ENCODE measurements at regions not wholly inside any gene's neighbourhood (a gene's known extent, or its start where the extent isn't known, plus 50 kb on each side); places are given as distances from the start of the nearest gene placed in this dataset.

- Histone ChIP-seq H3K27me3 (ENCODE audit: insufficient read depth, poor library complexity, severe bottlenecking) (no peaks in the 10 kb centered on the region), H3K27ac (replicated peaks) (no peak overlapping the region), H3K4me3 (replicated peaks; ENCODE audit: insufficient read depth, low read length) (no peak overlapping the region)
- TF ChIP-seq, protein P1, sequence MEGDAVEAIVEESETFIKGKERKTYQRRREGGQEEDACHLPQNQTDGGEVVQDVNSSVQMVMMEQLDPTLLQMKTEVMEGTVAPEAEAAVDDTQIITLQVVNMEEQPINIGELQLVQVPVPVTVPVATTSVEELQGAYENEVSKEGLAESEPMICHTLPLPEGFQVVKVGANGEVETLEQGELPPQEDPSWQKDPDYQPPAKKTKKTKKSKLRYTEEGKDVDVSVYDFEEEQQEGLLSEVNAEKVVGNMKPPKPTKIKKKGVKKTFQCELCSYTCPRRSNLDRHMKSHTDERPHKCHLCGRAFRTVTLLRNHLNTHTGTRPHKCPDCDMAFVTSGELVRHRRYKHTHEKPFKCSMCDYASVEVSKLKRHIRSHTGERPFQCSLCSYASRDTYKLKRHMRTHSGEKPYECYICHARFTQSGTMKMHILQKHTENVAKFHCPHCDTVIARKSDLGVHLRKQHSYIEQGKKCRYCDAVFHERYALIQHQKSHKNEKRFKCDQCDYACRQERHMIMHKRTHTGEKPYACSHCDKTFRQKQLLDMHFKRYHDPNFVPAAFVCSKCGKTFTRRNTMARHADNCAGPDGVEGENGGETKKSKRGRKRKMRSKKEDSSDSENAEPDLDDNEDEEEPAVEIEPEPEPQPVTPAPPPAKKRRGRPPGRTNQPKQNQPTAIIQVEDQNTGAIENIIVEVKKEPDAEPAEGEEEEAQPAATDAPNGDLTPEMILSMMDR (IDR thresholded peaks at IDR 0.05; ENCODE audit: insufficient read depth, low read length): no peak
- no peak for TF ChIP-seq SPI1 (IDR thresholded peaks at IDR 0.05; ENCODE audit: borderline replicate concordance, low read depth)
- TF ChIP-seq GABPA (IDR thresholded peaks at IDR 0.05; ENCODE audit: low read depth): no peak
- TF ChIP-seq POLR2AphosphoS5 (IDR thresholded peaks at IDR 0.05; ENCODE audit: low read depth): no peak
- TF ChIP-seq, protein P2, sequence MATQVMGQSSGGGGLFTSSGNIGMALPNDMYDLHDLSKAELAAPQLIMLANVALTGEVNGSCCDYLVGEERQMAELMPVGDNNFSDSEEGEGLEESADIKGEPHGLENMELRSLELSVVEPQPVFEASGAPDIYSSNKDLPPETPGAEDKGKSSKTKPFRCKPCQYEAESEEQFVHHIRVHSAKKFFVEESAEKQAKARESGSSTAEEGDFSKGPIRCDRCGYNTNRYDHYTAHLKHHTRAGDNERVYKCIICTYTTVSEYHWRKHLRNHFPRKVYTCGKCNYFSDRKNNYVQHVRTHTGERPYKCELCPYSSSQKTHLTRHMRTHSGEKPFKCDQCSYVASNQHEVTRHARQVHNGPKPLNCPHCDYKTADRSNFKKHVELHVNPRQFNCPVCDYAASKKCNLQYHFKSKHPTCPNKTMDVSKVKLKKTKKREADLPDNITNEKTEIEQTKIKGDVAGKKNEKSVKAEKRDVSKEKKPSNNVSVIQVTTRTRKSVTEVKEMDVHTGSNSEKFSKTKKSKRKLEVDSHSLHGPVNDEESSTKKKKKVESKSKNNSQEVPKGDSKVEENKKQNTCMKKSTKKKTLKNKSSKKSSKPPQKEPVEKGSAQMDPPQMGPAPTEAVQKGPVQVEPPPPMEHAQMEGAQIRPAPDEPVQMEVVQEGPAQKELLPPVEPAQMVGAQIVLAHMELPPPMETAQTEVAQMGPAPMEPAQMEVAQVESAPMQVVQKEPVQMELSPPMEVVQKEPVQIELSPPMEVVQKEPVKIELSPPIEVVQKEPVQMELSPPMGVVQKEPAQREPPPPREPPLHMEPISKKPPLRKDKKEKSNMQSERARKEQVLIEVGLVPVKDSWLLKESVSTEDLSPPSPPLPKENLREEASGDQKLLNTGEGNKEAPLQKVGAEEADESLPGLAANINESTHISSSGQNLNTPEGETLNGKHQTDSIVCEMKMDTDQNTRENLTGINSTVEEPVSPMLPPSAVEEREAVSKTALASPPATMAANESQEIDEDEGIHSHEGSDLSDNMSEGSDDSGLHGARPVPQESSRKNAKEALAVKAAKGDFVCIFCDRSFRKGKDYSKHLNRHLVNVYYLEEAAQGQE (IDR thresholded peaks at IDR 0.05; ENCODE audit: insufficient replicate concordance, low read depth): no peak
- DNase-seq (ENCODE audit: low read depth in 1 of 2, low spot score in 1 of 2): no peak
These were observed 308.8 kb upstream of the USP24 start for GRCh38 chr1:55524006-55524405.

DNA sequence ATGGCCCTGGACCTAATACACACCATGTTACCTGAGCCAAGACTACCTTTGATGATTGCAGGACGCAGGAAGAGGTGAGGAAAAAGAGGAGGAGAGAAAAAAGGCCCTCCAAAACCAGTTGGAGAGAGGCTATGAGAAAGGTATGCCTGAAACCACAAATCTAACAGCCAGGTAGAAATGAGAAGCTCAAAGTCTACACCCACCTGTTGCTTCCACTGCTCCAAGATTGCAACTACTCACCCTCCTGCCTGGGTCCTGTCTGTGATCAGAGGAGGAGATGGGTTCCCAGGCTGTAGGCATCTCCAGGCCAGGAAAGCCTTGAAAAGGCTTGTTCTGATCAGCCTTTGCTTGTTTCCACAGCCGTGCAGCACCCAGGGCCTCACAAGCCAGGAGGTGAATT, 307.8 kb upstream of the USP24 start:
- no peak overlapping the region for H3K27ac ChIP-seq (replicated peaks)
- TF ChIP-seq POLR2AphosphoS5 (IDR thresholded peaks at IDR 0.05; ENCODE audit: low read depth) (no peak), GABPA (IDR thresholded peaks at IDR 0.05; ENCODE audit: low read depth) (no peak), SPI1 (IDR thresholded peaks at IDR 0.05; ENCODE audit: borderline replicate concordance, low read depth) (no peak)
- TF ChIP-seq, protein P1 (IDR thresholded peaks at IDR 0.05; ENCODE audit: insufficient read depth, low read length): no peak
- TF ChIP-seq, protein P2 (IDR thresholded peaks at IDR 0.05; ENCODE audit: insufficient replicate concordance, low read depth): no peak
- H3K27me3 ChIP-seq (ENCODE audit: insufficient read depth, poor library complexity, severe bottlenecking): no peaks in the 10 kb centered on the region
- H3K4me3 ChIP-seq (replicated peaks; ENCODE audit: insufficient read depth, low read length): no peak overlapping the region
- no peak for DNase-seq (ENCODE audit: low read depth in 1 of 2, low spot score in 1 of 2)

GRCh38 chr1:55522353-55522903, 307.3 kb upstream of the USP24 start:
- no peak overlapping the region for H3K27ac ChIP-seq (replicated peaks)
- no peaks in the 10 kb centered on the region for H3K27me3 ChIP-seq (ENCODE audit: insufficient read depth, poor library complexity, severe bottlenecking)
- TF ChIP-seq, protein P2 (IDR thresholded peaks at IDR 0.05; ENCODE audit: insufficient replicate concordance, low read depth): no peak
- no peak for TF ChIP-seq POLR2AphosphoS5 (IDR thresholded peaks at IDR 0.05; ENCODE audit: low read depth)
- no peak for TF ChIP-seq SPI1 (IDR thresholded peaks at IDR 0.05; ENCODE audit: borderline replicate concordance, low read depth)
- TF ChIP-seq GABPA (IDR thresholded peaks at IDR 0.05; ENCODE audit: low read depth): no peak
- TF ChIP-seq, protein P1 (IDR thresholded peaks at IDR 0.05; ENCODE audit: insufficient read depth, low read length): no peak

More at GRCh38 chr1:55522353-55522903, 307.3 kb upstream of the USP24 start:
- H3K4me3 ChIP-seq (replicated peaks; ENCODE audit: insufficient read depth, low read length): no peak overlapping the region
- no peak for DNase-seq (ENCODE audit: low read depth in 1 of 2, low spot score in 1 of 2)
